COLO668 (cell line): ENCODE measurements at regions not wholly inside any gene's neighbourhood (a gene's known extent, or its start where the extent isn't known, plus 50 kb on each side); places are given as distances from the start of the nearest gene placed in this dataset.

Source experiments
- DNase-seq: peaks from one replicate; lab custom pipeline; 2025; ENCODE audit not compliant: unreplicated experiment; lab: John Stamatoyannopoulos, UW

- no peak for DNase-seq
Observed at GRCh38 chr17:77854759-77855745, 103.5 kb upstream of the TNRC6C start.

GRCh38 chr17:77856551-77857305 is 101.8 kb upstream of the TNRC6C start:
- DNase-seq, result no peak

- DNase-seq, result no peak
Observed at GRCh38 chr17:77857306-77857555, 101.3 kb upstream of the TNRC6C start.

GRCh38 chr17:77857613-77858012 is 100.9 kb upstream of the TNRC6C start:
- peak; percentile 12 for DNase-seq

- DNase-seq, result no peak
Observed at GRCh38 chr17:77858291-77859034, 100.0 kb upstream of the TNRC6C start.

- no peak for DNase-seq
Observed at GRCh38 chr17:77859035-77859810, 99.3 kb upstream of the TNRC6C start.

GRCh38 chr17:77861133-77861695 is 97.3 kb upstream of the TNRC6C start:
- no peak for DNase-seq

- no peak for DNase-seq
Observed at GRCh38 chr17:77861981-77862645, 96.4 kb upstream of the TNRC6C start.

GRCh38 chr17:77862890-77863813 is 95.4 kb upstream of the TNRC6C start:
- no peak for DNase-seq

- DNase-seq, result peak; percentile 3
Observed at GRCh38 chr17:77863814-77864161, 94.7 kb upstream of the TNRC6C start.

GRCh38 chr17:77864234-77865111 is 94.0 kb upstream of the TNRC6C start:
- no peak for DNase-seq

GRCh38 chr17:77865112-77865611 is 93.3 kb upstream of the TNRC6C start:
- DNase-seq, result no peak

- no peak for DNase-seq
Observed at GRCh38 chr17:77865716-77866115, 92.8 kb upstream of the TNRC6C start.

GRCh38 chr17:77867308-77867781 is 91.2 kb upstream of the TNRC6C start:
- no peak for DNase-seq

GRCh38 chr17:77867976-77868713 is 90.4 kb upstream of the TNRC6C start:
- no peak for DNase-seq

- DNase-seq, result no peak
Observed at GRCh38 chr17:77869041-77869599, 89.4 kb upstream of the TNRC6C start.

- DNase-seq, result no peak
Observed at GRCh38 chr17:77869665-77870132, 88.8 kb upstream of the TNRC6C start.
